WTC11 (cell line): ENCODE measurements at regions not wholly inside any gene's neighbourhood (a gene's known extent, or its start where the extent isn't known, plus 50 kb on each side); places are given as distances from the start of the nearest gene placed in this dataset.

ENCODE experiments used
- ATAC-seq: fragments of 200-7000 bp; cut with Tn5 transposase; 2 replicates; pipeline ENCODE4 v1.10.0; 2021; ENCODE audit warnings: mild to moderate bottlenecking, moderate library complexity
- CTCF ChIA-PET: fragments of 300-600 bp; sonication (Branson Sonifier 250); formaldehyde crosslinking; loops from one replicate; lab custom pipeline; 2021; ENCODE audit warnings: antibody characterized with exemption; lab: Charles Lee
- POLR2A ChIA-PET: fragments of 350-600 bp; sonication (Branson Sonifier 250); formaldehyde crosslinking; loops from one replicate; lab custom pipeline; 2021; ENCODE audit warnings: antibody characterized with exemption; lab: Charles Lee
- DNase-seq: peaks from one replicate; pipeline ENCODE4 v3.0.0; 2021; ENCODE audit warnings: low spot score
- H3K27ac Mint-ChIP-seq: 2 replicates; pipeline ENCODE4 v1.8.0; 2021; ENCODE audit warnings: mixed read lengths
- H3K27me3 Mint-ChIP-seq: 2 replicates; pipeline ENCODE4 v1.8.0; 2021; ENCODE audit warnings: low read depth, mild to moderate bottlenecking, moderate library complexity, mixed read lengths
- H3K36me3 Mint-ChIP-seq: 2 replicates; pipeline ENCODE4 v1.8.0; 2021; ENCODE audit warnings: mixed read lengths
- H3K4me1 Mint-ChIP-seq: 2 replicates; pipeline ENCODE4 v1.8.0; 2022; ENCODE audit warnings: mixed read lengths
- H3K4me3 Mint-ChIP-seq: 2 replicates; pipeline ENCODE4 v1.8.0; 2021; ENCODE audit warnings: mild to moderate bottlenecking, moderate library complexity, mixed read lengths
- H3K9me3 Mint-ChIP-seq: 2 replicates; pipeline ENCODE4 v1.8.0; 2021; ENCODE audit warnings: mixed read lengths
- ATF2 ChIP-seq: sonication (generic); formaldehyde crosslinking; IDR thresholded peaks from 2 replicates; pipeline ENCODE4 v1.8.1; 2022; ENCODE audit warnings: low read depth, missing genetic modification reagents, borderline replicate concordance
- CREB1 ChIP-seq: sonication (generic); formaldehyde crosslinking; IDR thresholded peaks from 2 replicates; pipeline ENCODE4 v1.8.0; 2023; ENCODE audit warnings: mild to moderate bottlenecking, missing genetic modification reagents
- E2F1 ChIP-seq: sonication (generic); formaldehyde crosslinking; IDR thresholded peaks from 2 replicates; pipeline ENCODE4 v1.8.0; 2022; ENCODE audit warnings: mild to moderate bottlenecking, missing genetic modification reagents
- E2F4 ChIP-seq: sonication (generic); formaldehyde crosslinking; IDR thresholded peaks from 2 replicates; pipeline ENCODE4 v1.8.1; 2022; ENCODE audit warnings: low read depth, mild to moderate bottlenecking, moderate library complexity, missing genetic modification reagents, borderline replicate concordance
- E2F5 ChIP-seq: sonication (generic); formaldehyde crosslinking; IDR thresholded peaks from 2 replicates; pipeline ENCODE4 v1.8.1; 2022; ENCODE audit warnings: mild to moderate bottlenecking, moderate library complexity, missing genetic modification reagents
- FOXK1 ChIP-seq: sonication (generic); formaldehyde crosslinking; IDR thresholded peaks from 2 replicates; pipeline ENCODE4 v1.8.0; 2022; ENCODE audit warnings: mild to moderate bottlenecking, moderate library complexity, missing genetic modification reagents
- FOXP4 ChIP-seq: sonication (generic); formaldehyde crosslinking; IDR thresholded peaks from 2 replicates; pipeline ENCODE4 v1.8.0; 2022; ENCODE audit warnings: mild to moderate bottlenecking, missing genetic modification reagents
- GRHL2 ChIP-seq: fragments of 250-450 bp; sonication (Bioruptor Pico); IDR thresholded peaks from 2 replicates; pipeline ENCODE4 v1.8.0; 2022; ENCODE audit warnings: mild to moderate bottlenecking, moderate library complexity; ENCODE audit not compliant: insufficient replicate concordance, severe bottlenecking
- GTF2I ChIP-seq: fragments of 250-450 bp; sonication (Bioruptor Pico); conservative IDR thresholded peaks from 2 replicates; pipeline ENCODE4 v1.4.0; 2021; ENCODE audit warnings: mild to moderate bottlenecking
- MLX ChIP-seq: sonication (generic); formaldehyde crosslinking; IDR thresholded peaks from 2 replicates; pipeline ENCODE4 v1.8.1; 2023; ENCODE audit warnings: mild to moderate bottlenecking, missing genetic modification reagents, moderate library complexity
- MYBL2 ChIP-seq: sonication (generic); formaldehyde crosslinking; IDR thresholded peaks from 2 replicates; pipeline ENCODE4 v1.8.1; 2023; ENCODE audit warnings: mild to moderate bottlenecking, moderate library complexity, missing genetic modification reagents
- OVOL2 ChIP-seq: fragments of 250-450 bp; sonication (Bioruptor Pico); IDR thresholded peaks from 2 replicates; pipeline ENCODE4 v1.9.0; 2021; ENCODE audit warnings: mild to moderate bottlenecking, borderline replicate concordance
- ZBTB21 ChIP-seq: sonication (generic); formaldehyde crosslinking; IDR thresholded peaks from 2 replicates; pipeline ENCODE4 v1.8.1; 2023; ENCODE audit warnings: mild to moderate bottlenecking, missing genetic modification reagents, borderline replicate concordance
- ZMAT4 ChIP-seq: fragments of 250-450 bp; sonication (Bioruptor Pico); IDR thresholded peaks from 2 replicates; pipeline ENCODE4 v1.9.0; 2021; ENCODE audit warnings: mild to moderate bottlenecking
- ZNF317 ChIP-seq: sonication (generic); formaldehyde crosslinking; IDR thresholded peaks from 2 replicates; pipeline ENCODE4 v1.8.1; 2023; ENCODE audit warnings: low read depth, mild to moderate bottlenecking, moderate library complexity, missing genetic modification reagents, borderline replicate concordance
- ZNF671 ChIP-seq: fragments of 250-450 bp; sonication (Bioruptor Pico); IDR thresholded peaks from 2 replicates; pipeline ENCODE4 v1.8.0; 2021; ENCODE audit warnings: mild to moderate bottlenecking

- ChIA-PET POLR2A (no interaction called here), CTCF (no interaction called here)
- DNase-seq: no peak
- Mint-ChIP-seq H3K27ac (no peak overlapping the region), H3K4me1 (peaks cover 4% of the 10 kb centered on the region; the same call in 1 of the 2 replicates), H3K4me3 (no peak overlapping the region), H3K27me3 (peaks cover 3% of the 10 kb centered on the region; the same call in 1 of the 2 replicates), H3K9me3 (peaks cover 43% of the 10 kb centered on the region), H3K36me3 (peaks cover 17% of the 10 kb centered on the region)
- ATAC-seq: no peak
- no peak for TF ChIP-seq OVOL2 (CRISPR knock-in tag)
Observed at GRCh38 chr10:128563904-128564303, 437.7 kb upstream of the MKI67 start.

GRCh38 chr10:128566361-128566968 lies 440.2 kb upstream of the MKI67 start:
- ChIA-PET CTCF (interaction anchor here (0.8 to 2.2 kb wide), 3 partner anchors 16 to 299 kb away, joined by 3 to 5 read pairs (median 3); no protein-coding TSS in a partner anchor), POLR2A (no interaction called here)
- TF ChIP-seq GTF2I (CRISPR knock-in tag) (no peak), ZNF671 (CRISPR knock-in tag) (no peak), ZBTB21 (CRISPR knock-in tag) (no peak), E2F1 (no peak), MYBL2 (CRISPR knock-in tag) (no peak), E2F4 (no peak), GRHL2 (no peak), ZMAT4 (CRISPR knock-in tag) (no peak), ATF2 (CRISPR knock-in tag) (no peak), MLX (CRISPR knock-in tag) (no peak), ZNF317 (CRISPR knock-in tag) (no peak), CREB1 (CRISPR knock-in tag) (no peak), FOXP4 (CRISPR knock-in tag) (no peak), E2F5 (CRISPR knock-in tag) (no peak), OVOL2 (CRISPR knock-in tag) (no peak), FOXK1 (CRISPR knock-in tag) (no peak)
- H3K27me3 Mint-ChIP-seq: peaks cover 3% of the 10 kb centered on the region; the same call in 1 of the 2 replicates
- H3K4me3 Mint-ChIP-seq: no peak overlapping the region
- ATAC-seq (no peak), DNase-seq (no peak)
- no peak overlapping the region for H3K27ac Mint-ChIP-seq
- peaks cover 14% of the 10 kb centered on the region for H3K36me3 Mint-ChIP-seq
- peaks cover 9% of the 10 kb centered on the region for H3K4me1 Mint-ChIP-seq
- H3K9me3 Mint-ChIP-seq: peaks cover 29% of the 10 kb centered on the region
